HUDEP-2 (cell line): ENCODE measurements at regions not wholly inside any gene's neighbourhood (a gene's known extent, or its start where the extent isn't known, plus 50 kb on each side); places are given as distances from the start of the nearest gene placed in this dataset.

Source experiments
- DNase-seq, 76 experiments: peaks; one replicate each; lab custom pipeline; 2025; ENCODE audit not compliant: unreplicated experiment in 76 of 76; lab: John Stamatoyannopoulos, UW

DNA sequence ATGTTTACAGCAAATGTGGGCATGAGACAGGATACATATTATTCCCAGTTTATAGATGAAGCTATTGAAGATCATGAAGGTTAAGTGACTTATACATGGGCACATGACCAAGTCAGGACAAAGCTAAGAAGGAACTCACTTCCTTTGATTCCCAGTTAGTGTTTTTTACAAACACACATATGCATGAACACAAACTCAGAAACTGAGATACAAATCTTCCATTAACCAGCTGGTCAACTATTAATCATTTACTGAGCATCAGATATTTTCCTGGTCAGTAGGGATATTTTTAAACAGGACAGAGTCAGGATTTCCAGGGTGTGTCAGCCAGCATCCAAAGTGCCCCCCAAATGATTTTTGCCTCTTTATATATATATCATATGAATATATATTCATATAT is 222.2 kb downstream of the OGFRL1 start:
- no peak for DNase-seq

DNA sequence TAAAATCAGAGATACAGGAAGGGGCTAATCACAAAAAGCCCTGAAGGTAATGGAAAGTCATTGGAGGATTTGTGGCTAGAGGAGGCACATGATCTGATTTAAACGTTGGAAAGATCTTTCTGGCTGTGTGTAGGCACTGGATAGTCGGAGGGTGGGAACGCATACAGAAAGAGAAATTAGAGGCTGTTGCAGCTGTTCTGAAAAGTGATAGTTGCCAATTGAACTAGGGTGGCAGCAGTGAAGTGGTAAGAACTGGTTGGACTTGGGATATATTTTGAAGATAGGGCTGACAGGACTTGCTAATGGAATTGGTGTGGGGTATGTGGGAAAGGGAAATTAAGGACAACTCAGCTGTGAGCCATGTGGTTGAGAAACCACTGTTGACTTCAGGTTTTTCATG is 223.6 kb downstream of the OGFRL1 start:
- DNase-seq: no peak

DNA sequence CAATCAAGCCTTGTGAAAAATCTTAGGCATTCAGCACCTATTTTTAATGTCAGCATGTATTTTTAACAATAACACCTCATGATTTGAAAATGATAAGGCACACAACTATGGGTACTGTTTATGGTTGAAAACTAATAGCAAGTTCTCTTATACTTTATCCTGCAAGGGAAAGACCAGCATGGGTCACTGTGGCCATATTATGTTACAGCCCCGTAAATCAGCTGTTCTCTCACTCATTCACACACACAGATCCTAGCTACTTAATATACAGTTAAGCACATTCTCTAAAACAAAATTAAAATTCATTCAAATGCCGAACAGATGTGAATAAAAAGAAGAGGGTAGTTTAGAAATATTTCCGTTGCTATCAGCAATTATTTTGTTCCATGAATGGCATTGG is 224.4 kb downstream of the OGFRL1 start:
- DNase-seq: no peak

DNA sequence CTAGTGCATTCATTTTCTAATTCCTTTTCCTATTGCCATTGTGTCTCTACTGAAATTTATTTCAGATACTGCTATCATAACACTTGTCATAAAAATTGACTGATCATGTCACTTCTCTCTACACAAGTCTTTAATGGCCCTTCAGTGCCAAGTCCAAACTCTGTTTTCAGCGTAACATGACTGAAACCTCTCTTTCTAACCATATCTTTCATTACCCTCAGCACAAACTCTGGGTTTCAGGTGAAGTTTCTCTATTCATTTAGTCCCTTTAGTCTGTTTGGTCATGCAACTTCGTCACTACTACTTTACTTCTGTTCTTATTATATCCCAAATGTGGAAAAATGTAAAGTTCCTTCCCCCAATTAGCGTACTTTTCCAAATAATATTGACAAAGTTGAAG is 234.9 kb downstream of the OGFRL1 start:
- DNase-seq: no peak

DNA sequence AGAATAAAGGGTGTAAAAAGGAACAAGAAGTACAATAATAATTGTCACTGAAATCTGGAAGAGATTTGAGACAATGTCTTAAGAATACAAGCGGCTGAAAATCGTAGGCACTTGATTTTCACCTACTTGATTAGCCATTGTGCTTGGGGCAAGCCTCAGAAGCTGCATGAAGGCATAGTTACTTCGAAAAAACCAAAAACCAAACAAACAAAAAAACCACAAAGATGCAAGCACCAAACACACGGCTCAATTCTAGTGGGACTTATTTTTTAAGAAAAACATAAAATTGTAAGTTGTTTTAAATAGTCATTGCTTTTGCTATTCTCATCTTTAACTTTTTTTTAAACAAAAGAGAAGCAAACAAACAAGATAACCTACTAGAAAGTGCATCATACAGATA is 235.6 kb downstream of the OGFRL1 start:
- no peak for DNase-seq

DNA sequence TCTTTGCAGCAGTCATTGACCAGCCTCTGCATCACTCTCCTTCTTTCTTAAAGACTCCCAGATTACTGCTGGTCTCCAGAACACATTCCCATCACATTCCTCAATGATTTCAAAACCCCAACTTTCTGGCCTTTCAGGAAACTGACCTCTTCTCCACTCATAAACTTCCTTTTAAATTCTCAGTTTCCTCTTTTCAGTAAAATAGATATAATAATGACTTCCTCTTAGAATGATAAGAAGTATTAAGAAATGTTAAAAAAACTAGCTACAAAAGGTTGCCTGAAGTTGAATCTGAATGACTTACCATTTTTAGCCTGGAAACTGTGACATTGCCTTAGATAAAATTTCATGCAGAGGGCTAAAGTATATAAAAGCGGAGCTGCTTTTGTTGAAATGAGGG is 239.3 kb downstream of the OGFRL1 start:
- no peak for DNase-seq

DNA sequence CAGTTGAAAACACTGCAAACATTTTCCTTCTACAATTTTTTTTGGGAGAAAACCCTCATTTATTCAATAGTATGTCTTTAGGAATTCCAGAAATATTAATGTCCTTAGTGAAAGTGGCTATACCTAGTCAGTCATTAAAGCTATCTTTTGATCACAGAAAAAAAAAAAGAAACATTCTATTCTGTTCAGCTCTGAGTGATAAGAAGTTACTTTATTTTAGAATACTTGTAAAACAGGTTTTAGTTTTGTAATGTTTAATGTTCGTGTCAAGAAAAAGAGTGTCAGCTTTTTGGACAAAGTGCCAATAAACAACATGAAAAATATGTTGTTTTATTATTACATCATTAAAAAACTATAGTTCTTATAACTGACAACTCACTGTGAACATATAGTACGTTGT is 240.4 kb downstream of the OGFRL1 start:
- DNase-seq: no peak

DNA sequence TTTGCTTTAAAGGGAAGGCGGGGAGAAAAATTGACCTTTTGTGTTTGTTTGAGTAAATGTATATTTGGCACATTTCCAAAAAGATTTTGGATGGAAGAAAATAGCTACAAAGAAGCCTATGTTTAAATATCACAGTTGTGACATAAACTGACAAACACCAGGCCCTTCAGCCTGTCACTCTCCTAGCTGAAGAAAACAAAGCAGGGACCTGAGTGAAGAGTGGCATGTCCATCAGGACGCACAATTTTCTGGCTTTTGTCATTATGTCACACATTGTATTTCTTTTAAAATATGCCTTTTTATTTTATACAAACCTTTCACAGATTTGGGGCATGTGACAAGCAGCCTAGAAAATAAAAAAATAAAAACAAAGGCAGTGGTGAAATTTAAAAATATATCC is 241.2 kb downstream of the OGFRL1 start:
- DNase-seq: no peak

DNA sequence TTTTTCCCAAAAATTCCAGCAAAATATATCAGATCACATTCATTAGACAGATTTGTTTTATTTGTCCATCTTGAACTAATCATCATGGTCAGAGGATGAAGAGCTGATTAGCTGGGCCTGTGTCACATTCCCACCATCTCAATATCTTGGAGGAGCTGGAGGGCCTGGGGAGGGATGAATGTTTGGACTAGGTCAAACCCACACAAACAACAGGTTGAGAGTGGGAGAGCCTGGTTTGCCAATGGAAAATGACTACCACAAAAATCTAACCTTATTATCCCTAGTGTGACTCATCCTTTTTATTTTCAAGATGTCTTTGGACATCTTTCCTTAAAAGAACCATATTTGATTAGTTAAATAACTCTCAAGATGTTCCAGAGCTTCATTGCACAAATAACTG is 242.4 kb downstream of the OGFRL1 start:
- DNase-seq: no peak

DNA sequence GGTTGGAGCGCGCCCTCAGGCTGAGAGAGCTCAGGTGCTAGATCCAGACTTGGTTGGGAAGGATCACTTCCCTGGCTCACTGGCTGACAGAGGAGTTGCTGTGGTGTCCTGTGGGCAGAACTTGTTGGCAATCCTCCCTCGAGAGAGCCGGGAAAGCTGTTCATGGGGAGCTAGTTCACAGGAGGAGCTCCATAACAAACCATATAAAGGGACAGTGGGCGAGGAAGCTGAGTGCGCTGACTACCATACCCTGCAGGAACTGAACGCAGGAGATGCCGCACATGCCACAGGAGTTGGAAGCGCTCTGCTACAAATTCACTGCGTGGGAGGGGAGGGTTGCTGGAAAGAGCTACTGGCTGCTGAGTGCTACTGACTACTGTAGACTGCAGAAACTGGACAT is 243.2 kb downstream of the OGFRL1 start:
- no peak for DNase-seq

DNA sequence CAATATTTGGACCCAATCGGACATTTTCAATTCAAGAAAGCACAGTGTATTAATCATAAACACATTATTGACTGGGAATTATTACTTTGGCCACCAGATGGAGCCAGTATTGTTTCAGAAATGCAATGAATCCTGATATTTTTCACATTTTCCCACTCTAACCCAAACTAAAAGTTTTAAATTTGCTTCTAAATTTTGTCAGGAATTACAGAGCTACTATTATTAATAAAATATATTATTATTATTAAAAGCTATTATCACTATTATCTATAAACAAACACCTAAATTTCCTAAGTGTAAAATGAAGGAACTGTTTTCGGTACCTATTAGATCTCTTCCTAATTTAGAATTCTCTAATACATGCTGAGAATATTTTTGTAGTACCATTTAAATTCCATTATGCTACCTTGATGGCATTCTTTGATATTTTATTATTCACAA is 245.3 kb downstream of the OGFRL1 start:
- DNase-seq: peak in 6 of 76 experiments; percentile 4 to 33 (median 10)

DNA sequence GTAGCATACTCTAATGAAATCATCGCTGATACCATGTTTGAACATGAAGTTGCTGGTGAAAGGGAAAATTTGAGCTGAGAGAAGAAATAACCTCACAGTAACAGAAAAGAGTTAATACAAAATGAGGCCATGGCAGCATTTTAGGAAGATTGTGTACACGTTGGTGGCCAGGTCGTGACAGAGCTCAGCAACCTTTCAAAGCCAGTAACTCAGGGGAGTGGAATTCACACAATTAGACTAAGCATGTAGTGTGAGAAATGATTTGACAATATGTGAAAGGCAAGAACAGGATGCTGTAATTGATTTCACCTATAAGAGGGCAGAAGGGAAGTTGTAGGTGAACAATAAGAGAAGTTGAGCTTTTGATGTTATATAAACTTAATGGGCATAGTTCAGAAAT is 246.3 kb downstream of the OGFRL1 start:
- DNase-seq: no peak

DNA sequence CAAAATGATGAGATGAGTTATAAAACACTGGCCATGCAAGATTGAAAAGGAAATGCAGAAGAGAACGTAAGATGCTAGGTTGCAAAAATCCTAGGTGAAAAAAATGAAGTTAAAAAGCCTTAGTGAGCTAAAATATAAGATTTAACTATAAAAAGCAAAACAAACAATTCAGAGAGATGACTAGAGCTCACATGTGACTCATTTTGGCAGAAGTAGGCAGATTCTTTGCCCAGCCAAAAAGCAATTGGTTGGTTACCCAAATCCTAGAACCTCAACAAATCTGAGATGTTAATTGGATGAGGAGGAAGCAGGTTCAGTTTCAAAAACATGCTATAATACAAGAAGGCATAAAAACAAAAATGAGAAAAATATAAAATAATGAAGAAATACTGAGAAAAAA is 249.1 kb downstream of the OGFRL1 start:
- DNase-seq: no peak

DNA sequence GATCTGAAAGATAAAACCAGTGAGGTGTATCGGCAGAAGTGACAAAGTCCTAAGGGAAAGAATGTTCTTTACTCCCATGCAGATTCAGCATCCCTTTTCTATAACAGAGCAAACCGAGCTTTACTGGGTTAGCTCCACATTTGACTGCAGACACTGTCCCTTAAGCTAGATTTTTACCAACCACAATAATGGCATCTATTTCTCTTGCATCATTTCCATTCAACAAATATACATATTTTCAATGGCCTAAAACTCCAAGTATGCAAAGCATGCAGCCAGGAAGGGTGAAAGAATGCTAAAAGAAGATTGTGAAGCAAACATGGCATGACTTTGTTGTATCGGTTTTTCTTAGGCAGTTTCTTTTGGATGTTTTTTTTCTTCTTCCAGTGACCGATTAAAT is 255.4 kb downstream of the OGFRL1 start:
- DNase-seq: no peak

DNA sequence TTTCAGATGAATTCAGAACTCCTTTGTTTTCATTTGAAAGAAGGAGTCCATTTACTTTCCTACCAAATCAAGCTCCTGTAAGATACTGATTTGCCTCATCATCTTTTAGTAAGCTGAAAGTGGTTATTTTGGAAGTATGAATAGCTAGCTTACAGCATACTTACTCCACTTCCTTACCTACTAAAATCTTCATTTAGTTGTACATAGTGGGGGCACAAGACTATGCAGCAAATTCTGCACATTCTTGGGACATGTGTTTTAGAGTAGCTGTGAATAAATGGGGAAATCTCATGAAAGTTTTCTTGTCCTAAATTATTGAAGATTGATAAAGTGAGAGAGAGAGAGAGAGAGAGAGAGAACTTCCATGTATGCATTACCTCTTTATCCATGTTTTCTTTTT is 256.3 kb downstream of the OGFRL1 start:
- no peak for DNase-seq

DNA sequence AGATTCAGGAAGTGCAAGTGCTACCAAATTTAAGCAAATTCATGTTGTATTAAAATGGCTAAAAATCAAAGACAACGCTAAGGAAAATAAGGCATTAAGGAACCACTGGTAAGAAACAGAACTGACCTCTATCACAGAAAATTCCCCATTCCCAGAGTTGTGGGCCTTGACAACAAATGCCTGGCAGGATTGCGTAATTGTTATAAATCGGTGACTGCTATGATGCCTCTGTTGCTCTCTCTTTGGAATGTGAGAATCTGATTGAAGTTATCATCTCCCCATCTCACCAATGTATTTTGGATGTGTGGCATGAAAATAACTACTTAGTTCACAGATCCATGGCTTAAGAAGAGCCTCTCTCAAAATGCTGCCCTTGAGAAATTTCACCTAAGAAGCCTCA is 257.3 kb downstream of the OGFRL1 start:
- DNase-seq: no peak

DNA sequence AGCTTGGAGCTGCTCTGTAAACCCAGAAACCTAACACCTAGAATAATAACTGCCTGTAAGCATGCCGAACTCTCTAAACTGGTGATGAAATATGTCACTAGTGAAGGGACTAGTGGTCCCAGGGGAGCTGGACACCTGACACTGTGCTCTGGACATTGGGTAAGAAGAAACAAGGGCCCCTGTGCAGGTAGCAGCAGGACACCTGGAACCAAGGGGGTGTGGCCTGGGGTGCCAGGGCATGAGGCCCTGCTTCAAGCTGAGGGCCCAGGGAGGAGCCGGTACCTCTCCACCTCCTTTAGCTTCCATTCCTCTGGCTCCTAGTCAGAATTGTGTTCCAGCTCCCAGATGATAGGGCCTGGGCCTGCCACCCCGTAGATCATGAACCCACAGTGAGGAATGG is 263.2 kb downstream of the OGFRL1 start:
- DNase-seq: no peak

DNA sequence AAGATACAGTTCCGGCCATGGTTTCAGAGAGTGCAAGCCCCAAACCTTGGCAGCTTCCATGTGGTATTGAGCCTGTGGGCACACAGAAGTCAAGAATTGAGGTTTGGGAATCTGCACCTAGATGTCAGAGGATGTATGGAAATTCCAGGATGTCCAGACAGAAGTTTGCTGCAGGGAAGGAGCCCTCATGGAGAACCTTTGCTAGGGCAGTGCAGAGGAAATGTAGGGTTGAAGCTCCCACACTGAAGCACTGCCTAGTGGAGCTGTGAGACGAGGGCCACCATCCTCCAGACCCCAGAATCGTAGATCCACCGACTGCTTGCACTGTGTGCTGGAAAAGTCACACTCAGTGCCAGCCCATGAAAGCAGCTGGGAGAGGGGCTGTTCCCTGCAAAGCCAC is 267.5 kb downstream of the OGFRL1 start:
- DNase-seq: no peak

DNA sequence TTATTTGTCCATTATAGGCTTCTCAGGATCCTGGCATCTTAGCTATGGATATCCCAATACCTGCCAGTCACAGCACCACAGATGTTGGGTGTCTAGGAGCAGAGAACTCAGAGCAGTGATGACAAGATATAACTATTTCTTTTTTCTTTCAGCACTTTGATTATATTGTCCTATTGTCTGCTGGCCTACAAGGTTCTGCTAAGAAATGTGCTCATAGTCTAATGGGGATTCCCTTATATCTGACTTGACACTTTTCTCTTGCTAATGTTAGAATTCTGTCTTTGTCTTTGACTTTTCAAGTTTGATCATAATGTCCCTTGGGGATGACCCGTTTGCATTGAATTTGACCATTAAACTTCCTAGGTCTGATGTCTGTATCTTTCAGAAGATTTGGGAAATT is 270.4 kb downstream of the OGFRL1 start:
- no peak for DNase-seq

DNA sequence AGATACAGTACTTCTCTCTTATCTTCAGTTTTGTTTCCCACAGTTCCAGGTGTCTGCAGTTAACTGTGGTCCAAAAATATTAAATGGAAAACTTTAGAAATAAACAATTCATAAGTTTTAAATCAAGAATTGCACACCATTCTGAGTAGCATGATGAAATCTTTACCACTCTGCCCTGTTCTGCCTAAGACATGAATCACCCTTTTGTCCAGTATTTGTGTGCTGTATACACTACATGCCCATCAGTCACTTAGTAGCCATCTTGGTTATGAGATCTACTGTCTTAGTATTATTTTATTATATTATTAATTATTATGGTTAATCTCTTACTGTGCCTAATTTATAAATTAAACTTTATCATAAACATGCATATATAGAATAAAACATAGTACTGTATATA is 279.0 kb downstream of the OGFRL1 start:
- no peak for DNase-seq

DNA sequence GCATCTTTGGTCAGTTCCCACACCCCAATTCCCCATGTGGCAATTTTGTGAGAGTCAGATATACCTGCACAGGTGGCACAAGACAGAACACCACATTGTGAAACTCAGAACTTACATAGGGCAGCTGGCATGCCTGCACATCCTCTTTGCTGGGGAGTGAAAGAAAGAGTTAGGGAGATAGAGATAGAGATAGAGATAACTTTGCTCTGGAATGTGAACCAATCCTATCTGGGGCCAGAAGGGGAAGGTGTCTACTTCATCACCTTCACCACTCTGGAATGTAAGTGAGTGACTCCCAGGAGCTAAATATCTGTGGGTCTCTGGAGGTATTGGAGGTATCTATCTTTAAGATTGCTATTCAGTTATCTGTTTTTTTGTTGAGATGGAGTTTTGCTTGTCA is 289.2 kb downstream of the OGFRL1 start:
- DNase-seq: no peak

DNA sequence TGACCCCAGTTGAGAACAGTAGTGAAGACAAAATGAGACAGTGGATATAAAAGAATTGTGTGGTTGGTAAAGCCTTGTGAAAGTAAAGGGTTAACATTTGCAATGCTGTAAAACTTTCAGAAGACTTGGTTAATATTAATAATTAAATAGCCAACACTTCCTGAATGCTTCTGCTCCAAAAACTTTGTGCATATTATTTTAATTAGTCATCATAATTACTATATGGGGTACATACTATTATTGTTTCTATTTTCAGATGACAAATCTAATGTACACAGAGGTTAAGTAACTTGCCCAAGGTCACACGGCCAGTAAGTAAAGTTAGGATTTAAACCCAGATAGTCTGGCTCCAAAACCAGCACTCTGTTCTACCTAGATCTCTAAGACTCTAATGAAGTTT is 291.3 kb downstream of the OGFRL1 start:
- DNase-seq: no peak

DNA sequence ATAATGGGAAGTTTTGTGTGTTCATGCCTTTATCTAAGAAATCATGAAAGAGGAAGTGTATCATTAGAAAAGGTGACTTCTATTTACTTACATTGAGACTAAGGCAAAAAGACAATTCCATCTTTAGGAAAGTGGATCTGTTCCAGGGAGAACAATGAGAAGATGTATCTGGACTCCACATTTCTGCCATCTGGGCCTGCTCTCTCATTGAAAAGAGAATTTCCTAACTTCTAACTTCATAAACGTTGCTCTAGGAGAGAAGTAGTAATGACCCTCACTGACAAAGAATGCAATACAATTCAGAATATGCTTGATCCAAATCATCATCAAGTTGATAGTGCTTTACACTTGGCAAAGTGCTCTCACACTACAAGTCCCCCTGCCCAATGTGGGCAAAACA is 294.2 kb downstream of the OGFRL1 start:
- no peak for DNase-seq
